CD4-positive, alpha-beta T cell treated with Interleukin-17A for 1 hour (primary cell): ENCODE measurements at regions not wholly inside any gene's neighbourhood (a gene's known extent, or its start where the extent isn't known, plus 50 kb on each side); places are given as distances from the start of the nearest gene placed in this dataset.
"Not testable (repeated sequence)": the region's sequence is repeated elsewhere in the genome, so short reads cannot be mapped to it uniquely, and the experiment has no call there.

ENCODE experiments used
- DNase-seq: peaks from one replicate; pipeline ENCODE4 v3.0.0-alpha.2; 2020

DNA sequence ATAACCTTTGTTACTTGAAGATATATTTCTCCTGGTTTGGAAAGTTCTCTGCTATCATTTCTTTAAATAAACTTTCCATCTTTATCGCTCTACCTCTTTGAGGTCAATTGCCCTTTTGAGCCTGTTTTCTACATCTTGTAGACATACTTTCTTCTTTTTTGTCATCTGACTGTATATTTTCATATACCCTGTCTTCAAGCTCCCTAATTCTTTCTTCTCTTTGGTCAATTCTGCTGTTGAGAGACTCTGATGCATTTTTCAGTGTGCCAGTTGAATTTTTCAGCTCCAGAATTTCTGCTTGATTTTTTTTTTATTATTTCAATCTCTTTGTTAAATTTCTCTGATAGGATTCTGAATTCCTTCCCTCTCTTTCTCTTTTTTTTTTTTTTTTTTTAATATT lies 511.2 kb upstream of the GRAMD2B start:
- DNase-seq = no peak

DNA sequence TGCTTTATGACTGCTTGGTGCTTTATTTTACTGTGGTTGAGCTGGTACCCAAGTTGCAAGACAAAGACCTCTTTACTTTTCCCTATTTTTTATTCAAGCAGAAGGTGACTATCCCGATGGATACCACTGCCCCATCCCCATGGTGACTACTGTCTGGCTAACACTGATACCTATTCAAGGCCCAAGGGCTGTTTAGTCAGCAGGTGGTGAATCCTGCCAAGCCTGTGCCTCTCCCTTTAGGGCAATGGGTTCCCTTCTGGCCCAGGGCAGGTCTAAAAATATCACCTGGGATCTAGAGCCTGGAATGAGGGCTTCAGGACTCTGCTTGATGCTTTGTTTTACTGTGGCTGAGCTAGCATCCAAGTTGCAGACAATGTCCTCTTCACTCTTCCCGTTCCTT lies 510.0 kb upstream of the GRAMD2B start:
- DNase-seq = no peak

DNA sequence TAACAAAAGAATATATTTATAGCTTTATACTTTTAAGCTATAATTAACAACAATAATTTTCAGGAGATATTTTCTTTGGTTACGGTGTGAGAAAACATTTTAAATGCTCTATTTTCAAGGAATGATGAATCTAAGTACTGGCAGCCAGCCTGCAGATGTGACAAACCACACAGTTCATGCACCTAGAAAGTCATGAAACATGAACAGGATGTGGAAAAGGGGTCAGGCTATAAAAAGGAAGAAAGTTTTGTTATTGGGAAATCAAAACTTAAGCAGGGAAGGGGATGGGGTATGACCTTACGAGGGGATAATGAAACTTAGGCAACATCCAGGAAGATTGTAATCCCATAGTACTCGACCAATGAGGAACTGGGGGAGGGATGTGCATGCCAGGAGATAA lies 508.7 kb upstream of the GRAMD2B start:
- DNase-seq = no peak

DNA sequence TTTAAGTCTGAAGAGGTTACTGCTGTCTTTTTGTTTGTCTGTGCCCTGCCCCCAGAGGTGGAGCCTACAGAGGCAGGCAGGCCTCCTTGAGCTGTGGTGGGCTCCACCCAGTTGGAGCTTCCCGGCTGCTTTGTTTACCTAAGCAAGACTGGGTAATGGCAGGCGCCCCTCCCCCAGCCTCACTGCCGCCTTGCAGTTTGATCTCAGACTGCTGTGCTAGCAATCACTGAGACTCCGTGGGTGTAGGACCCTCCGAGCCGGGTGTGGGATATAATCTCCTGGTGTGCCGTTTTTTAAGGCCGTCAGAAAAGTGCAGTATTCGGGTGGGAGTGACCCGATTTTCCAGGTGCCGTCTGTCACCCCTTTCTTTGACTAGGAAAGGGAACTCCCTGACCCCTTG lies 499.3 kb upstream of the GRAMD2B start:
- DNase-seq = not testable (repeated sequence)

DNA sequence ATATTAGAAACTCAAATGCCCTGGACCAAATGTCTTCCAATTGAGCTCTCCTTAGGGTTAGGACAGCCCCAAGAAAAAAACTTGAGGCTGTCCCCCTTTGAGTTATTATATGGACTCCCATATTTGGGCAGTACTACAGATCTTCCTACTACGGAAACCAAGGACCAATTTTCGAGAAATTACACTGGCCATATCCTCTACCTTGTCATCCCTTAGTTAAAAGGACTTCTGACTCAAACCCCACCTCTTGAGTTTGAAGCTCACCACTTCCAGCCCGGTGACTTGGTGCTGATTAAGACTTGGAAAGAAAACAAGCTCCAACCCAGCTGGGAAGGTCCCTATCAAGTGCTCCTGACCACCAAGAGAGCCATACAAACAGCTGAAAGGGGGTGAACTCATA lies 497.0 kb upstream of the GRAMD2B start:
- DNase-seq = no peak

DNA sequence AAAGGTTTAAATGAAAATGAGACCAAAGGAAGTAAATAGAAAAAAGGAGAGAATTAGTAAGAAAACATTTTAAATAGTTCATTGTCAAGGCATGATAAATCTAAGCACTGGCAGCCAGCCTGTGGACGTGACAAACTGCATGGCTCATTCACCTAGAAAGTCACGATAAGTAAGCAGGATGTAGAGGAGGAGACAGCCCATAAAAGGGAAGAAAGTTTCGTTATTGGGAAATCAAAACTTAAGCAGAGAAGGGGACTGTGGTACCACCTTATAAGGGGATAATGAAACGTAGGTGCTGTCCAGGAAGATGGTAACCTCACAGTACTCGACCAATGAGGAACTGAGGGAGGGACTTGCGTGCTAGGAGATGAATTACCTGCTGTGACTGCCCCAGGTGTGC lies 494.5 kb upstream of the GRAMD2B start:
- no peak for DNase-seq

DNA sequence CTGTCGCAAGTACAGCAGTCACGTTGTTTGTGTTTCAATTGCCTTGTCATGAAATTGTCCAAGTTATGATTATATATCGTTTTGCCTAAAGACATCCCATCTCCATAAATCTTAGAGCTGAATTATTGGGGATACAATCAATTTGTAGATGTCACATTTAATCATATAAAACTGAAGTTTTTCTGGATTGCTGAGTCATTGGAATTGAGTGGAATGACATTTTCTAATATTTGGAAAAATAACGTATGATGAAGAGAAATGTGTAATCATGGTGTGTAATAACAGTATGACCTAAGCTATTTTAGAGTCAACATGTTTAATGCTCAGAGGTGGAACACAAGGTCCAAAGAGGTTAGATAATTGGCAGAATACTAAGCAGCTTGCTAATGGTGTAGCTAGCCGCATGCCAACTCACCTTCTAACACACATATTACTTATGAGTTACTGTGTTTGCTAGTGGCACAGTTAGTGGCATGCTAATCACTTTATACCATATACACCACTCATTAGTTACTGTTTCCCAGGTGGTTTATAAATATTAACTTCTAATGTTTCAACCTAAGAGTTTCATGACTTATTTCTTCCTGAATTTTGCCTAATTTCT lies 473.1 kb upstream of the GRAMD2B start:
- no peak for DNase-seq

DNA sequence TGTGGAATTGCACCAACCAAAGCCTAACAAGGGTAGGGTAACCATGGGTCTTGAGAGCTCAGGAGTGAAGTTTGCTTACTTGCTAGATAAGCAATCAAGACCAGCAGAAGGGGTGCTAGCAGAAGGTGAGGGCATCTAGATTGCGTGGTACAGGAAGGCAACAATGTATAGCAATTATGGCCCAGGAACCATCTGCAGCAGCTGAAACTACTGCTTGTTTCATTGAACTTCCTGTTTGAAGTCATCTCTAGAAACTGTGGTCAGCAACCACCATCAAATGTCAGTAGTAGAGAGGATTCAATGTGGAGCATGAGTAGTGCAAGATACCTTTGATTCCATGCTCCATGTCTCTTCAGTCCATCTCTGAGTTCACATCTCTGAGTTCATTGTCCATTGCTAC lies 462.1 kb upstream of the GRAMD2B start:
- no peak for DNase-seq

DNA sequence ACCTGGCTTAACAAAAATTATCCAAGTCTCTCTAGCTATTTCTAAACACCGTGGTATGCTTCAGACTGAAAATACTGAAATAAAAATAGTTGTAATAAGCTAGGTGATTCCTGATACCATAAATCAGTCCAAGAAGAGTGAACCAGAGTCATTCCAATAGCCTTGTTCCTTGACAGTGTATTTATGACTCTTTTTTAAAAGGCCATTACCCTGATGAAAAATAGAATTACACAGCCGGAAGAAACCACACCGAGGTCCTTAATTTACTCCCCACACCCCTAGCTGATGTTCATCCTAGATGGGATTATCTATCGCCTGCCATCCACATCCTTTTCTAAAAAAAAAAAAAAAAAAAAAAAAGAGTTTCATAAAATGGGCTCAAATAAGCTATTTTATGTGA lies 457.6 kb upstream of the GRAMD2B start:
- no peak for DNase-seq

DNA sequence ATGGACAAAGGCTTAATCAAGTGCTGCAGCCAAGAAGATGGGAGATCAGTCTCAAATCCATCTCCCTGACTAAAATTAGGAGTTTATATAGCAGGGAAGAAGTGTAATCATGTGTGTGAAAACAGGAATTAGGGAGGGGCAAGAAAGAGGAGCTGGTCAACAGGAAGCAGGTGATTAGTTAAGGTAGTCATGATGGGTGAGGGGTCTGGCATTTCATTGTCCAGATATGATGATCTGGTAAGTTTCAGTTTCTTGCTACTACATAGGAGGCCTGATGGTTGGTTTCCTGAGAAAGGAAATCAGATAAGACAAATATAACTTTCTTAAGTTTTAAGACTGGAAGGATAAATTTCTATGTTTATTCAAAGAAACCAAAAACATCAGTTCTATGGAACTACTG lies 455.6 kb upstream of the GRAMD2B start:
- no peak for DNase-seq

DNA sequence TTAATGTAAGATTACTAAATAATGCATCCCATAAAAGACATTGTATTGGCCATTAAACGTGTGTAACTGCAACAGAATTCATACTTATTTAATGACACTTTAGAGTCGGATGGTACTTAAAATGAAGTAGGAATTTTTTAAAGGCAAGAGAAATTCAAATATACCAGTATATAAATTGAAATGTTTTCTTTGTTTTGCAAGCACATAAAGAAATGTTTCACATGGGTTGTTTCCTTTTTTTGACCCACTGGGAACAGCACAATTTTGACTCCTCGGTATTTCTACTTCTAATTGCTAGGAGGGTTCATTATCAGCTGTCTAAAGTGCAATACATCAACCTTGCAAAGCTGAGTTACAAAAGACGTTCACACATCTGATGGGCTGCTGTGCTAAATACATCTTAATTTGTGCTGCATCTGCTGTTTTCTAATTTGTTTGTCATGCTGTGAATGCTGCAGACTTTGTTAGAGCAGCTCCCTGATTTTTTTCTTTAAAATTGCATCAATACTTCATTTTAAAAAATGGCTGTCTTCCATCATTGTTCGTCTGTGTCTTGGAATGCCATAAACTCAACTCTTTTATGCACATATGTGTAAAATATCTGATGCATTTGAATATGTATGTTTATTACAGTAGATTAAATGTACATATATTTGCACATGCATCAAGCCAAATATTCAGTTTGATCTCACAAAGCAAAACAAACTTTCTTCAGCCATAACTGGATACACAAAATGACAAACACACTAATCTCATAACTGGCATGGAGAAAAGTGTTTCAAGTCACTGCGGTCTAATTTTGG lies 454.0 kb upstream of the GRAMD2B start:
- no peak for DNase-seq

DNA sequence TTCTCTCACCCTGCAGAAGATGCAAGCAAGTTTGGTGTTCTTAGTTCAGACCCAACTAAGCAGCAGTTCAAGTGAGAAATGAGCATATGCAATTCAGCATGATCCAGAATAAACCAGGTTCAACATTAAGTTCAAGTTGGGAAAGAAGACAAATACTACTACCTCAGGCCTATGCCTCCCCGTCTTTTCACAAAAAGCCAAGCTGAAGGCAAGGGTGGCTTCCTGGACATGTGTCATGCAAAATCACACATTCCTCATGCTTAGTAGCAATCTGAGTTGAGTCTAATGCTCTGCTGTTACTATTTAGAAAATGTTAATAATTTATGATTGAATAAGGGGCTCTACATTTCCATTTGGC lies 453.4 kb upstream of the GRAMD2B start:
- DNase-seq = no peak

DNA sequence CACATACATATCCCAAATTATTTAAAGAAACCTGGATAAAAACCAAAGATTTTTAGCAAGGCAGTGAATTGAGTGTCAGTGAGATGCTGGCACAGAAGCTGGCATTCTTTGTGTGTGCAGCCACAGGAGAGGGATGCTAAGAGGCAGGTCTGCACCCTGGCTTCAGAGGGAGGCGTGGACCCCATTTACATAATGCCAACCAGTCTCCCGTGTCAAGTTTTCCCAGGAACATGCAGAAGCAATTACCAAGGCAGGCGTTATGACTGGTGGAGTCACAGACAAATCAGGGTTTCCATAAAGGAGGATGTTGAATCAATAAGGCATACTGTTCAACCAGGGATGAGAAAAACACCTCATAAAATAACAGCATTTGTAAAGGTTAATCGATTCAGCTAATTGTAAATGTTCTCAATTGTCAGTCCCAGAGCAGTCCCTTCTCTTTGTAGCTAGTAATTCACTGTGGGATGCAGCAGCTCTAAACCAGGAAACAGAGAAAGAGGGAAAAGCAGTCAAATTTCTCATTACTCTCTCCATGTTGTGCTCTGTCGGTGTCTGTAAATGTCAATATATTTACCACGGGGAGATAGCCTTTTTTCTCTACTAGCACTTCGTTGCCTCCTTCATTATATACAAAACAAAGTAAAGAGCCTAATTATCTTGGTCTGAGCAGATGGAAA lies 452.4 kb upstream of the GRAMD2B start:
- no peak for DNase-seq

DNA sequence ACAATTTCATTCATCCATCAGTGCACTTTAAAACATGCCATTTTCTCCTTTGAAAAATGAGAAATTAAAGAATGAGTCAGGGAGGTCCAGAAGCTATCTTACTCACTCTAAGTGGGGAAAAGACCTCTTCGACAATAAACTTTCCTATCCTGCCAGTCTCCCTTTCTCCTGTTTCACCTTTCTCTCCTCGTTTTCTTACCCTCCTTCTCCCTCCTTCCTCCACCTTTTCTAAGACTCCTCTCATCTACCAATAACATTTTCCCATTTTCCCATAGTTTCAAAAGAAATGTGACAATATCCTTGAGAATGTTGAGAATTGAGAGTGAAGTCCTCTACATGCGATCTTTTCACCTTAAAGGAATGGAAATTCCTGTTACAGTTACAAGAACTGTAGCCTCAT lies 450.5 kb upstream of the GRAMD2B start:
- DNase-seq = no peak

DNA sequence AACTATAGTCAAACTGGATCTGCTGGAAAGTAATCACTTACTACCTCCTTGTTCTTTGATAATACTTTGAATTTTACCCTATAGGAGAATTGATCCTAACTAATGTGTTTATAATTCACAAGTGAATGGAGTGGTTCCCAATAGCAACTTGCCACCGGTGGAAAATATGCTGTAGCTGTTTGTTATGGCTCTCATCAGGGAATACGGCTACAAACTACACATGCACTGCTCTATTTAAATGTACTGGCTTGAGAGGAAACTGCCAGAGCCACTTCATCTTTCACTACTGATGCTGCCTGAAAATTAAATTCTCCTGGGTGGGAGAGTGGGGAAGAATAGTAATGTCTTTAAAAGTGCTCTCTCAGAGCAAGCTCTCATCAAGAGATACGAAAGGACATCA lies 448.5 kb upstream of the GRAMD2B start:
- no peak for DNase-seq

DNA sequence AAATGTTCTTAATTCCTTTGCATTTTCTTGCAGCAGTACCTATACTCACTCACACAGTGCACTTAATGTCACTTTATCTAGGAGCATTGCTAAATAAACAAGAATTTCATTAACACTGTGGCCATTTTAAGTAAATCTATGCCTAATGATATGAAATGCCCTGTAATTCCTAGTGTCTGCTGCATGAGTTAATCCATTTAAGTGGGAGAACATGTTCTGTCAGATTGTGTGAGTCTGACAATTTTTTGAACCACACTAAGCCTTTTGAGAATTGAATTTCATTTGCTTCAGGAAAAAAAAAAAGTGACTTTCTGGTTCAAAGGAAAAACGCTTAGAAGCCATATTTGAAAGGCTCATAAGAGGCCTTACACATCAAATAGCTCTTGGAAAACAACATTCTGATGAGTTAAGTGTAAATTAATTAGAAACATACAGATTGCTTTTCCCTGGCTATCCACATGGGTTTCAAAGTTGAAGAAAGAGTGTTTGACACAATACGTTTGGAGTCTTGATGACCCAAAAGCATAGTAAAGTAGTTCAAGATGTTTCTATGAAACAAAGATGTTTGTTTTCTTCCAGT lies 446.7 kb upstream of the GRAMD2B start:
- DNase-seq = no peak

DNA sequence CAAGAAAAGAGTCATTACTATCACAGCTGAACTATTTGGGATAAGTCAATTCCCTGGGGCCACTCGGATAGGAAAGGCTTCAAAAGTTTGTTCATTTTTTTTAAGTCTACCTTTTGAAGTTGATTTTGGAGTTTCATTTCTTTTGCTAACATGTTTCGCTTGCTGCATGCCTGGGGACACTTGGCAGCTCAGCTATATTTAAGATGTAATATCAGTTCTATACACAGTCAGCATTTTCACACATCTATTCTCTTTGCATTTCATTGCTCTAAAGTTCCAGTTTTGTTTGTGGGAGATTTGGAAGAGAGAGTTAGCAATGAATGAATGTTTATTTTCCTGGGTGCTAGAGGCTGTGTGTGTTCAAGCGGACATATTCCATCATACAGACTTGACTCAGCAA lies 445.2 kb upstream of the GRAMD2B start:
- DNase-seq = no peak

DNA sequence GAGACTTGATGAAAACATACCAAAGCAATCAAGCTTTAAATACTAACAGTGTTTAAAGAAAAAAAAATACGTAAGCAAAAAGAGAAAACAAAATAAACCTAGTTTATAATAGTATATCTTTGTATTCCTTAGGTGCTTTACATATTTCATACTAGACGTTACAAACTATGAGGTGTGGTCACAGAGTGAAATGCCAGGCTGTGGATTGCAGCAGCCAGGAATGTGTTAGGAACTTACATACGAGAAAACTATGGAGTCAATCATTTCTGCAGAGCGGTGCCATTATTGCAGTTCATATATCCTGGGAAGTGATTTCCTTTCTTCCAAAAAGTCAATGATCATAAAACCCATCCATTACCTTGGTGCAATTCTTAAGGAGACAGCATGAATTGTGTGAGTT lies 443.6 kb upstream of the GRAMD2B start:
- no peak for DNase-seq

DNA sequence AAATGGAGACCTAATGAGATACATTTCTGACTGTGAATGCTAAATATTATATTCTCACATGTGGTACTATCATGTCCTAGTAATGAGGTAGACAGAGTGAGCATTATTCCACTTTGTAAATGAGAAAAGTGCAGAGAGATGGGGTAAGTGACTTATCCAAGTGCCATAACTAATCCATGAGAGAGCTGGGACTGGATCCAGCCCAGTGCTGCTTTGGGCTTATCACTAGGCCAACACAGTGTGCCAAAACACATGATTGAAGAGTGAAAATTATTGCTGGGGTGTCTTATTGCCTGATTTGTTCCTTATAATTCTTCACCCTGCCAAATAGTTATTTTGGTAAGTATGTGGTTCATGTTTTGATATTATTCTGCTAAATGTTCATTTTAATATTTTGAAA lies 442.2 kb upstream of the GRAMD2B start:
- DNase-seq = no peak

DNA sequence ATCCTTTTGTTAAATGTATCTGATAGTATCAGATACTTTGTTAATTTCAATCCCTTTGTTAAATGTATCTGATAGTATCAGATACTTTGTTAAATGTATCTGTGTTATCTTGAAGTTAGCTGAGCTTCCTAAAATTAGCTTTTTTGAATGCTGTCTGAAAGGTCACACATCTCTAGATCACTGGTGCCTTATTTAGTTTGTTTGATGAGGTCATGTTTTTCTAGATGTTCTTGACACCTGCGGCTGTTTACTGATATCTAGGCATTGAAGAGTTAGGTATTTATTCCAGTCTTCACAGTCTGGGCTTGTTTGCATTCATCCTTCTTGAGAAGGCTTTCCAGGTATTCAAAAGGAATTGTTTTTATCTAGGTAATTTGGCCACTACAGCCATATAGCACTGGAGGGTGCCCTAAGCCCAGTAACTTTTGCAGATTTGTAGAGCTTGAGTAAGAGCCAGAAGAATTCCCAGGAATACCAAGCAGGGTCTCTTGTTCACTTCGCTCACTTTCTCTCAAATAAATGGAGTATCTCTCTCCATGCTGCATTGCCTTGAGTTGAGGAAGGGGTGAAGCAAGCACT lies 435.4 kb upstream of the GRAMD2B start:
- no peak for DNase-seq

DNA sequence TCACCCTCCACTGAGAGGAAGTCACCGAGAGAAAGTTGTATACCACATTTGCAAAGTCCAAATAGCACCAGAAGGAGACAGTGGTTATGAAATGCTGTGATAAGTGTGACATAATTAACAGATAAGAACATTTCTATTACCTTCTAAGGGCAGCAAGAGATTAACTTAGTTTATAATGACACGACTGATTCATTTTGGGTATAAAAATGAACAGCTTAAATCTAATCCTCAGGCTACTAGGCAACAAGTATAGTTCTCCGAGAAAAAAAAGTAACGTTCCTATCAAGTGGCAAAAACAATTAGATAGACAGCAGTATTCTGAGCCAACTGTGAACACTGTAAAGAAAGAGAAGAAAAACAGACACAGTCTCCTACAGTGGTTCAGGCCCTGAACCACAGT lies 431.2 kb upstream of the GRAMD2B start:
- no peak for DNase-seq

DNA sequence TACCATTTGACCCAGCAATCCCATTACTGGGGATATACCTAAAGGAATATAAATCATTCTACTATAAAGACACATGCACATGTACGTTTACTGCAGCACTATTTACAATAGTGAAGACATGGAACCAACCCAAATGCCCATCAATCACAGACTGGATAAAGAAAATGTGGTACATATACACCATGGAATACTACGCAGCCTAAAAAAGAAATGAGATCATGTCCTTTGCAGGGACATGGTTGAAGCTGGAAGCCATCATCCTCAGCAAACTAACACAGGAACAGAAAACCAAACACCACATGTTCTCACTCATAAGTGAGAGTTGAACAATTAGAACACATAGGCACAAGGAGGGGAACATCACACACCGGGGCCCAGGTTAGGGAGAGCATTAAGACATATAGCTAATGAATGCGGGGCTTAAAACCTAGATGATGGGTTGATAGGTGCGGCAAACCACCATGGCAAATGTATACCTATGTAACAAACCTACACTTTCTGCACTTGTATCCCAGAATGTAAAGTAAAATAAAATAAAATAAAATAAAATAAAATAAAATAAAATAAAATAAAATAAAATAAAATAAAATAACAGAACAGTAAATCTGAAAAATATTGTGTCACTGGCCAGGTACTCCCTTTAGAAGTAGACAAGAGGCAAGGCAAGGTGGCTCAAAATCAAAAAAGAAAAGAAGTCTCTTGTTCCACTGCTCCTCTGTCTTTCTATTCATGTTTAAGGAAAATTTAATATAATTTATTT lies 423.8 kb upstream of the GRAMD2B start:
- DNase-seq = not testable (repeated sequence)

DNA sequence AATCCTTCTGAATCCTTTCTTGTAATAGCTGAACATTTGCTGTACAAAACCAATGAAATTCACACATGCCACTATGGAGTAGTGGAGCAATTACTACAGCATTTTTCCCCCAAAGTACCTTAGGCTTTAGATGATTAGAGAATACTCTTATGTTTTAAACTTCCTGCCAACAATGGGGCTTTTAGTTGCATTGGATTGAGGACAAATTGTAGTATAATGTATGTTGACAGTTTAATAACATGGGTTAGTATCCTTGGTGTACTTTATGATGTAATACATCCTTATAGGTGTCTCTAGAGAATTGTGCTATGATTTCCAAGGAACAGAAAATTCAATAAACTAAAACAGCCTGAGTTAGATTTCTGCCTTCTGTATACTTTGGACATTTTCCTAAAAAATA lies 422.7 kb upstream of the GRAMD2B start:
- DNase-seq = no peak
